PC-9 (cell line): ENCODE measurements at regions not wholly inside any gene's neighbourhood (a gene's known extent, or its start where the extent isn't known, plus 50 kb on each side); places are given as distances from the start of the nearest gene placed in this dataset.

Source experiments
- BruUV-seq: library from RNA; stranded (reverse); fragments of 400-500 nt; replicated peaks from 2 replicates; lab custom pipeline; 2021; lab: Mats Ljungman, UMichigan
- CTCF ChIA-PET: fragments of 300-600 bp; sonication (Branson Sonifier 250); formaldehyde crosslinking; loops from one replicate; lab custom pipeline; 2022; ENCODE audit warnings: antibody characterized with exemption; lab: Charles Lee
- POLR2A ChIA-PET: fragments of 300-600 bp; sonication (Branson Sonifier 250); formaldehyde crosslinking; loops from one replicate; lab custom pipeline; 2022; ENCODE audit warnings: antibody characterized with exemption; ENCODE audit not compliant: unreplicated experiment; lab: Charles Lee
- DNase-seq, 2 experiments: peaks; one replicate each; pipeline versions ENCODE4 v3.0.0 to v3.0.0-alpha.2; 2015 to 2022; ENCODE audit warnings: mixed read lengths in 1 of 2
- H2AFZ ChIP-seq: fragments of 200-600 bp; sonication (generic); 2 replicates; pipeline ENCODE4 v1.8.1; 2017; ENCODE audit warnings: antibody characterized with exemption
- H3F3A ChIP-seq: fragments of 200-600 bp; sonication (generic); 2 replicates; pipeline ENCODE4 v1.8.1; 2017; ENCODE audit warnings: antibody characterized with exemption, mild to moderate bottlenecking, low read depth; ENCODE audit not compliant: insufficient read depth
- H3K27ac ChIP-seq: fragments of 200-600 bp; sonication (generic); 2 replicates; pipeline ENCODE4 v1.6.1; 2016; ENCODE audit warnings: mixed run types
- H3K27me3 ChIP-seq: fragments of 200-600 bp; sonication (generic); 2 replicates; pipeline ENCODE4 v1.6.1; 2016; ENCODE audit warnings: low read depth, mixed run types; ENCODE audit not compliant: insufficient read depth
- H3K36me3 ChIP-seq: fragments of 200-600 bp; sonication (generic); 2 replicates; pipeline ENCODE4 v1.6.1; 2016; ENCODE audit warnings: low read depth, mixed run types
- H3K4me1 ChIP-seq: fragments of 200-600 bp; sonication (generic); replicated peaks from 2 replicates; pipeline ENCODE4 v1.6.1; 2016; ENCODE audit warnings: mixed run types; ENCODE audit not compliant: insufficient read depth
- H3K4me2 ChIP-seq: fragments of 200-600 bp; sonication (generic); 2 replicates; pipeline ENCODE4 v1.6.1; 2017; ENCODE audit warnings: mixed run types
- H3K4me3 ChIP-seq: fragments of 200-600 bp; sonication (generic); 2 replicates; pipeline ENCODE4 v1.6.1; 2016; ENCODE audit warnings: mixed run types
- H3K79me2 ChIP-seq: fragments of 200-600 bp; sonication (generic); 2 replicates; pipeline ENCODE4 v1.6.1; 2017; ENCODE audit warnings: low read depth, mixed run types
- H3K9me2 ChIP-seq: fragments of 200-600 bp; sonication (generic); 2 replicates; pipeline ENCODE4 v1.8.1; 2017; ENCODE audit warnings: mild to moderate bottlenecking; ENCODE audit not compliant: insufficient read depth
- H3K9me3 ChIP-seq: fragments of 200-600 bp; sonication (generic); 2 replicates; pipeline ENCODE4 v1.8.1; 2016; ENCODE audit warnings: low read depth; ENCODE audit not compliant: insufficient read depth
- H4K20me1 ChIP-seq: fragments of 200-600 bp; sonication (generic); 2 replicates; pipeline ENCODE4 v1.8.1; 2017; ENCODE audit not compliant: insufficient read depth
- EZH2 ChIP-seq: fragments of 200-600 bp; sonication (generic); IDR thresholded peaks from 2 replicates; pipeline ENCODE4 v1.8.0; 2017; ENCODE audit warnings: antibody characterized with exemption, low read depth
- intact Hi-C: fragments of 100-400 bp; cut with micrococcal nuclease; formaldehyde crosslinking; loops from one replicate; pipeline ENCODE4 v1.10.0; 2022; ENCODE audit not compliant: unreplicated experiment
- TF ChIP-seq, protein P1 (sequence below): fragments of 200-600 bp; sonication (generic); conservative IDR thresholded peaks from 2 replicates; pipeline ENCODE4 v1.6.1; 2017; ENCODE audit warnings: mixed run types, antibody characterized with exemption, mild to moderate bottlenecking, moderate library complexity

DNA sequence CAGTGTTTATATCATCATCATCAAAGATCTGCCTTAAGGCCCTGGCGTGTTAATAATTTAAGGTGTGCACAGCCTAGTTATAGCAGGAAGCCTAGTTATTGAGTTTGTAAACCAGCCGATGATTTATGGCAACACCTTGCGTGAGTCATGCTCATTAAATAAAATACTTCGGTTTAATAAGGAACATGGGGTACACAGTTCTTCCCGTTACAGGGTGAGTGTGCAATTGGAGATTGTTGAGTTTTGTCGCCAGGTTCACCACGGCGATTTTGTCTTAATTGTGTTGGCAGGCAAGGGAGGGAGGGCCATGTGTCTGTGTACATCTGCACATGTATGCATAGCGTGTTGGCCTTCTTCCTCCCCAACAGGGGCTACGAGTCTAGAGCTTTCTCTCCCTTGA lies 104.0 kb downstream of the TFAP2A start:
- Histone ChIP-seq H3K27ac (peak overlapping the region; percentile 10; the same call in 1 of the 2 replicates), H3K79me2 (no peaks in the 10 kb centered on the region)
- CTCF ChIA-PET, result no interaction called here

GRCh38 chr6:10310330-10310653 lies 104.6 kb downstream of the TFAP2A start:
- no peak overlapping the region for H3K4me3 ChIP-seq
- no peaks in the 10 kb centered on the region for H4K20me1 ChIP-seq
- TF ChIP-seq EZH2, result no peak
- TF ChIP-seq, protein P1, sequence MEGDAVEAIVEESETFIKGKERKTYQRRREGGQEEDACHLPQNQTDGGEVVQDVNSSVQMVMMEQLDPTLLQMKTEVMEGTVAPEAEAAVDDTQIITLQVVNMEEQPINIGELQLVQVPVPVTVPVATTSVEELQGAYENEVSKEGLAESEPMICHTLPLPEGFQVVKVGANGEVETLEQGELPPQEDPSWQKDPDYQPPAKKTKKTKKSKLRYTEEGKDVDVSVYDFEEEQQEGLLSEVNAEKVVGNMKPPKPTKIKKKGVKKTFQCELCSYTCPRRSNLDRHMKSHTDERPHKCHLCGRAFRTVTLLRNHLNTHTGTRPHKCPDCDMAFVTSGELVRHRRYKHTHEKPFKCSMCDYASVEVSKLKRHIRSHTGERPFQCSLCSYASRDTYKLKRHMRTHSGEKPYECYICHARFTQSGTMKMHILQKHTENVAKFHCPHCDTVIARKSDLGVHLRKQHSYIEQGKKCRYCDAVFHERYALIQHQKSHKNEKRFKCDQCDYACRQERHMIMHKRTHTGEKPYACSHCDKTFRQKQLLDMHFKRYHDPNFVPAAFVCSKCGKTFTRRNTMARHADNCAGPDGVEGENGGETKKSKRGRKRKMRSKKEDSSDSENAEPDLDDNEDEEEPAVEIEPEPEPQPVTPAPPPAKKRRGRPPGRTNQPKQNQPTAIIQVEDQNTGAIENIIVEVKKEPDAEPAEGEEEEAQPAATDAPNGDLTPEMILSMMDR, result no peak
- intact Hi-C loops, result loop anchor here (5.0 kb wide), 1 partner anchor 33 kb away; no protein-coding TSS in a partner anchor
- ChIA-PET POLR2A (no interaction called here), CTCF (no interaction called here)
- H3K4me1 ChIP-seq, result peaks cover 29% of the 10 kb centered on the region
- no peaks in the 10 kb centered on the region for H3K27me3 ChIP-seq
- no peak overlapping the region; the same call in 1 of the 2 replicates for H3K27ac ChIP-seq
- no peaks in the 10 kb centered on the region for H3K36me3 ChIP-seq
- no TSS peak for BruUV-seq
- H3F3A ChIP-seq, result peaks cover 16% of the 10 kb centered on the region
- H3K4me2 ChIP-seq, result peak overlapping the region; percentile 49
- no peaks in the 10 kb centered on the region for H3K9me2 ChIP-seq
- no peaks in the 10 kb centered on the region for H3K79me2 ChIP-seq
- H3K9me3 ChIP-seq, result no peaks in the 10 kb centered on the region
- H2AFZ ChIP-seq, result no peak overlapping the region
- no peak for DNase-seq

More for the DNA sequence above, 104.0 kb downstream of the TFAP2A start:
- Histone ChIP-seq H3K9me3 (no peaks in the 10 kb centered on the region), H4K20me1 (no peaks in the 10 kb centered on the region), H3K27me3 (no peaks in the 10 kb centered on the region), H3K4me1 (peaks cover 30% of the 10 kb centered on the region), H2AFZ (no peak overlapping the region), H3K4me3 (no peak overlapping the region), H3K9me2 (no peaks in the 10 kb centered on the region), H3F3A (peaks cover 20% of the 10 kb centered on the region), H3K4me2 (peak overlapping the region; percentile 49), H3K36me3 (no peaks in the 10 kb centered on the region)
- no TSS peak for BruUV-seq
- intact Hi-C loops, result loop anchor here (5.0 kb wide), 1 partner anchor 34 kb away; no protein-coding TSS in a partner anchor
- TF ChIP-seq, protein P1, result no peak
- TF ChIP-seq EZH2, result no peak
- POLR2A ChIA-PET, result no interaction called here
- peak in 1 of 2 experiments; percentile 88 for DNase-seq

GRCh38 chr6:10309457-10310329 lies 105.2 kb downstream of the TFAP2A start:
- Histone ChIP-seq H3F3A (peaks cover 16% of the 10 kb centered on the region), H2AFZ (no peak overlapping the region), H3K4me2 (peak overlapping the region; percentile 49), H3K79me2 (no peaks in the 10 kb centered on the region), H3K4me3 (no peak overlapping the region), H3K36me3 (no peaks in the 10 kb centered on the region), H4K20me1 (no peaks in the 10 kb centered on the region), H3K4me1 (peaks cover 29% of the 10 kb centered on the region), H3K9me3 (no peaks in the 10 kb centered on the region), H3K27me3 (no peaks in the 10 kb centered on the region), H3K9me2 (no peaks in the 10 kb centered on the region), H3K27ac (no peak overlapping the region)
- POLR2A ChIA-PET, result no interaction called here
- TF ChIP-seq, protein P1, result no peak
- no peak for TF ChIP-seq EZH2
- intact Hi-C loops, result loop anchor here (5.0 kb wide), 1 partner anchor 32 kb away; no protein-coding TSS in a partner anchor
- no peak for DNase-seq
- BruUV-seq, result no TSS peak
- CTCF ChIA-PET, result no interaction called here
